OCI-LY1 (cell line): ENCODE measurements at regions not wholly inside any gene's neighbourhood (a gene's known extent, or its start where the extent isn't known, plus 50 kb on each side); places are given as distances from the start of the nearest gene placed in this dataset.

Source experiments
- H2AFZ ChIP-seq: fragments of 200-600 bp; sonication (generic), shearing (Covaris generic); 2 replicates; pipeline ENCODE4 v1.6.0; 2014; ENCODE audit warnings: antibody characterized with exemption, mild to moderate bottlenecking, low read length
- H3F3A ChIP-seq: fragments of 200-600 bp; sonication (generic), shearing (Covaris generic); 2 replicates; pipeline ENCODE4 v1.6.0; 2014; ENCODE audit warnings: mild to moderate bottlenecking, antibody characterized with exemption, low read length, moderate library complexity; ENCODE audit not compliant: insufficient read depth
- H3K27ac ChIP-seq: fragments of 200-600 bp; sonication (generic); 2 replicates; pipeline ENCODE4 v1.5.1; 2014; ENCODE audit warnings: low read length, mixed run types, mild to moderate bottlenecking, low read depth; ENCODE audit not compliant: poor library complexity, severe bottlenecking
- H3K27me3 ChIP-seq: fragments of 200-600 bp; sonication (generic); 2 replicates; pipeline ENCODE4 v1.6.0; 2014; ENCODE audit warnings: antibody characterized with exemption, mild to moderate bottlenecking, low read length, moderate library complexity; ENCODE audit not compliant: insufficient read depth
- H3K36me3 ChIP-seq: fragments of 200-600 bp; sonication (generic); 2 replicates; pipeline ENCODE4 v1.6.1; 2014; ENCODE audit warnings: mild to moderate bottlenecking, antibody characterized with exemption, low read length, moderate library complexity, mixed read lengths; ENCODE audit not compliant: insufficient read depth
- H3K4me1 ChIP-seq: fragments of 200-600 bp; sonication (generic); 2 replicates; pipeline ENCODE4 v1.5.1; 2014; ENCODE audit warnings: mild to moderate bottlenecking, low read length, moderate library complexity; ENCODE audit not compliant: insufficient read depth, severe bottlenecking
- H3K4me2 ChIP-seq: fragments of 200-600 bp; sonication (generic), shearing (Covaris generic); 2 replicates; pipeline ENCODE4 v1.6.1; 2014; ENCODE audit warnings: low read length
- H3K4me3 ChIP-seq: fragments of 200-600 bp; sonication (generic); 2 replicates; pipeline ENCODE4 v1.5.1; 2014; ENCODE audit warnings: low read length, low read depth, mild to moderate bottlenecking, mixed read lengths; ENCODE audit not compliant: poor library complexity, severe bottlenecking
- H3K79me2 ChIP-seq: fragments of 200-600 bp; shearing (Covaris generic); 2 replicates; pipeline ENCODE4 v1.6.1; 2016; ENCODE audit warnings: mixed run types, low read length, mixed read lengths; ENCODE audit not compliant: insufficient read depth
- H3K9ac ChIP-seq: fragments of 200-600 bp; sonication (generic), shearing (Covaris generic); 2 replicates; pipeline ENCODE4 v1.6.1; 2014; ENCODE audit warnings: mild to moderate bottlenecking, low read length, mixed read lengths
- H3K9me2 ChIP-seq: fragments of 200-600 bp; sonication (generic), shearing (Covaris generic); 2 replicates; pipeline ENCODE4 v1.6.1; 2014; ENCODE audit warnings: low read depth, mild to moderate bottlenecking, low read length, mixed read lengths
- H3K9me3 ChIP-seq: fragments of 200-600 bp; shearing (Covaris generic); 2 replicates; pipeline ENCODE4 v1.6.1; 2014; ENCODE audit warnings: low read length, mixed read lengths
- H4K20me1 ChIP-seq: fragments of 200-600 bp; sonication (generic), shearing (Covaris generic); 2 replicates; pipeline ENCODE4 v1.6.0; 2016; ENCODE audit warnings: mild to moderate bottlenecking, low read length; ENCODE audit not compliant: insufficient read depth
- EZH2 ChIP-seq: fragments of 200-600 bp; sonication (generic), shearing (Covaris generic); IDR thresholded peaks from 2 replicates; pipeline ENCODE4 v1.8.0; 2017; ENCODE audit warnings: borderline replicate concordance, mixed run types, mild to moderate bottlenecking, antibody characterized with exemption, low read length, moderate library complexity, mixed read lengths
- TF ChIP-seq, protein P1 (sequence below): fragments of 200-600 bp; sonication (generic), shearing (Covaris generic); IDR thresholded peaks from 2 replicates; pipeline ENCODE4 v1.5.1; 2017; ENCODE audit warnings: mild to moderate bottlenecking, antibody characterized with exemption, low read length, moderate library complexity, mixed read lengths

DNA sequence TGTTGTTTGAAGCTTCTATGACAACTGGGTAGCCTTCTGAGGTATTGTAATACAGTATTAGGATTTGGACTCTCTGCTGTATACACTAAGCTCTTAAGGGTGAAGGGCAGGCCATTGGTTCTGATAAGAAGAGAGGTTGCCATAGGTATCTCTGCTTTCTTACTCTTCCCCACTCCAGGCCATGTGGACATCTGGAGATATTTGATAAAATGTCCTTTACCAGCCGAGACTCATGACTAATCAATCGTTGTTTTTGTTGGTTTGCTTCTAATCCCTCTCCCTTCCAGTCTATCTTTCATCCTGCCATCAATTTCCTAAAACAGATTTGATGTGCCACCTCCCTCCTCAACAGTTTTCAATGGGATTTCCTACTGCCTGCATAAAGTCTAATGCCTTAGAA is 64.6 kb upstream of the WDR26 start:
- no peaks in the 10 kb centered on the region for H3F3A ChIP-seq

DNA sequence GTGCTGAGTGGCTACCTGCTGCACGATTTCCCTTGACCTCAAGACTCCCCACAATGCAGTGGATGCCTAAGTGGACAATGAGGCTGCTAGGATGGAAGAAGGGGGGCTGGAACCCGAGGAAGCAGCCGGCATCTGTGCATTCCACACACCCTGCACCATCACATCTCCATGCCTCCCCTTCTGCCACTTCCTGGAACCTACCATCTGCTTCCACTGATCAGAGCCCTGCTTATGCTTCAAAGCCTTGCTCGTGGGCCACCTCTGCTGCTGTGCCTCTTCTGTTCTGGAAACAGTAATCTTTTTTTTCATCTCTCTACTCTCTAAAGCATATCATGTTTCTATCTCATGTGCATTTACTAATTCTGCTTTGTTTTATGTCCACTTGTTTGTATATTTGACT is 66.2 kb upstream of the WDR26 start:
- Histone ChIP-seq H3K4me1 (no peaks in the 10 kb centered on the region), H3K9ac (no peak overlapping the region), H3K4me2 (no peak overlapping the region), H3F3A (no peaks in the 10 kb centered on the region), H3K9me3 (peaks cover 4% of the 10 kb centered on the region; the same call in 1 of the 2 replicates), H3K27me3 (peaks cover 6% of the 10 kb centered on the region), H2AFZ (no peak overlapping the region), H4K20me1 (no peaks in the 10 kb centered on the region), H3K4me3 (no peak overlapping the region), H3K27ac (no peak overlapping the region), H3K79me2 (no peaks in the 10 kb centered on the region), H3K36me3 (no peaks in the 10 kb centered on the region), H3K9me2 (no peaks in the 10 kb centered on the region)
- no peak for TF ChIP-seq EZH2
- TF ChIP-seq, protein P1, sequence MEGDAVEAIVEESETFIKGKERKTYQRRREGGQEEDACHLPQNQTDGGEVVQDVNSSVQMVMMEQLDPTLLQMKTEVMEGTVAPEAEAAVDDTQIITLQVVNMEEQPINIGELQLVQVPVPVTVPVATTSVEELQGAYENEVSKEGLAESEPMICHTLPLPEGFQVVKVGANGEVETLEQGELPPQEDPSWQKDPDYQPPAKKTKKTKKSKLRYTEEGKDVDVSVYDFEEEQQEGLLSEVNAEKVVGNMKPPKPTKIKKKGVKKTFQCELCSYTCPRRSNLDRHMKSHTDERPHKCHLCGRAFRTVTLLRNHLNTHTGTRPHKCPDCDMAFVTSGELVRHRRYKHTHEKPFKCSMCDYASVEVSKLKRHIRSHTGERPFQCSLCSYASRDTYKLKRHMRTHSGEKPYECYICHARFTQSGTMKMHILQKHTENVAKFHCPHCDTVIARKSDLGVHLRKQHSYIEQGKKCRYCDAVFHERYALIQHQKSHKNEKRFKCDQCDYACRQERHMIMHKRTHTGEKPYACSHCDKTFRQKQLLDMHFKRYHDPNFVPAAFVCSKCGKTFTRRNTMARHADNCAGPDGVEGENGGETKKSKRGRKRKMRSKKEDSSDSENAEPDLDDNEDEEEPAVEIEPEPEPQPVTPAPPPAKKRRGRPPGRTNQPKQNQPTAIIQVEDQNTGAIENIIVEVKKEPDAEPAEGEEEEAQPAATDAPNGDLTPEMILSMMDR, result no peak

More for the DNA sequence above, 64.6 kb upstream of the WDR26 start:
- H3K79me2 ChIP-seq, result no peaks in the 10 kb centered on the region
- no peak overlapping the region for H2AFZ ChIP-seq
- H3K27me3 ChIP-seq, result peaks cover 6% of the 10 kb centered on the region
- TF ChIP-seq, protein P1, result no peak
- TF ChIP-seq EZH2, result no peak
- H3K9ac ChIP-seq, result no peak overlapping the region
- H3K27ac ChIP-seq, result no peak overlapping the region
- H3K4me3 ChIP-seq, result no peak overlapping the region
- H3K9me3 ChIP-seq, result peaks cover 4% of the 10 kb centered on the region; the same call in 1 of the 2 replicates
- H4K20me1 ChIP-seq, result no peaks in the 10 kb centered on the region
- no peaks in the 10 kb centered on the region for H3K9me2 ChIP-seq
- H3K4me2 ChIP-seq, result no peak overlapping the region
- H3K4me1 ChIP-seq, result no peaks in the 10 kb centered on the region
- H3K36me3 ChIP-seq, result no peaks in the 10 kb centered on the region

DNA sequence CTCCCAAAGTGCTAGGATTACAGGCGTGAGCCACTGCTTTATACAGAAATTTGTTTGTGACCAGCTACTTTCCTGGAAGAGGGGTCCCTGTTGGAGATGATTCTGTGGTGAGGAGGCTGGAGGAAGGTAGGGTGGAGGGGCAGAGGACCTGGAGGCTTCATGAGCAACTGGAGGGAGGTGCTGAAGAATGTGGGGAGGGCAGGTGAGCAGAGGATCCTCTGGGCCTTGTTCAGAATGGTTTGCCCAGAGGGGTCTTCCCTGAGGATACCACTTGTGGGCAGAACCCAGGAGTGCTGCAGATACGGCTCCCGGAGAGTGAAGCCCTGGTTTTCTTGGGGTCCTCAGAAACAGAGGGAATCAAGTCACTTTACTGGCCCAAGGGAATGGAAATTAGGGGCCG is 67.2 kb upstream of the WDR26 start:
- no peak overlapping the region for H3K4me2 ChIP-seq
- no peak overlapping the region for H2AFZ ChIP-seq
- no peak overlapping the region for H3K27ac ChIP-seq
- peaks cover 6% of the 10 kb centered on the region for H3K27me3 ChIP-seq
- H3K4me1 ChIP-seq, result no peaks in the 10 kb centered on the region
- no peaks in the 10 kb centered on the region for H4K20me1 ChIP-seq
- H3K4me3 ChIP-seq, result no peak overlapping the region
- H3K79me2 ChIP-seq, result no peaks in the 10 kb centered on the region
- no peaks in the 10 kb centered on the region for H3K9me2 ChIP-seq
- H3K9ac ChIP-seq, result no peak overlapping the region
- peaks cover 1% of the 10 kb centered on the region; the same call in 1 of the 2 replicates for H3K9me3 ChIP-seq
- TF ChIP-seq, protein P1, result no peak
- no peak for TF ChIP-seq EZH2
- no peaks in the 10 kb centered on the region for H3F3A ChIP-seq
- H3K36me3 ChIP-seq, result no peaks in the 10 kb centered on the region
